DND-41 (cell line): ENCODE measurements at regions not wholly inside any gene's neighbourhood (a gene's known extent, or its start where the extent isn't known, plus 50 kb on each side); places are given as distances from the start of the nearest gene placed in this dataset.

ENCODE experiments used
- CTCF ChIP-seq: IDR thresholded peaks from 2 replicates; pipeline ENCODE4 v1.5.1; 2012; ENCODE audit warnings: borderline replicate concordance, low read length, moderate library complexity, mild to moderate bottlenecking; ENCODE audit not compliant: poor library complexity, severe bottlenecking; ENCODE audit errors: extremely low read depth
- EZH2 ChIP-seq: IDR thresholded peaks from 3 replicates; pipeline ENCODE4 v1.6.1; 2012; ENCODE audit warnings: borderline replicate concordance, low read depth, mild to moderate bottlenecking, moderate library complexity, low read length, inconsistent platforms; ENCODE audit not compliant: severe bottlenecking

- TF ChIP-seq CTCF (no peak), EZH2 (no peak)
Measured at GRCh38 chr17:71850812-71851211, 270.0 kb upstream of the SOX9 start.
